Urothelium cell line (cell line): ENCODE measurements at regions not wholly inside any gene's neighbourhood (a gene's known extent, or its start where the extent isn't known, plus 50 kb on each side); places are given as distances from the start of the nearest gene placed in this dataset.

Experiments
- DNase-seq: peaks from one replicate; pipeline ENCODE4 v3.0.0; 2011; ENCODE audit warnings: low spot score, mixed read lengths
- FAIRE-seq: peaks from 2 replicates; lab custom pipeline; 2011; peaks lifted over from hg19 to GRCh38; lab: Jason Lieb, UNC

DNA sequence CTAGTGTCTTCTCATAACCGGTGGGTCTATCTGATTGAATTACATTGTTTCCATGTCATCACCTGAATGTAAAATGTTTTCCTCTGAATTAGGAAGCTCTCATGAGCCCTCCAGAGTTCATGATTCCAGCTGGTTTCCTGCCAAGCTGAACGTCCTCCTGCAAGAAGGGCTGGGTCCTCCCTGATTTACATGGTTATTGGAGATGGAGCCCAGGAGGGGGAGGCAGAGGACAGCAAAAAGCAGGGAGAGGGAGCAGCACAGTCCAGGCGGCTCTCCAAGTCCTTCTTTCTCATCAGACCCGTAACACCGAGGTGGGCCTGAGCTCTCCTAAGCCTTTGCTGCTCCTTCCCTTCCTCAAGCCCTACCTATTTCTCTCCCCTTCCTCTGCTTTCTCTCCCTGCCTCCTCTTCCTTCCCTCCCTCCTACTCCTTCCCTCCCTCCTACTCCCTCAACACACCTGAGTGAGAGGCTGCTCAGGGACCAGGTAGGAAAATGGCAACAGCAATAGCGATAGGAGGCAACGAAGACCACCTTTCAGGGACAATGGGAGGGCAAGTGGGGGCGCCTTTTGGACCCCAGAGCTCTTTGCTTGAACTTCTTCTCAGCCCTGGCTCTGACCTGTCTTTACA lies 265.9 kb downstream of the PRDM2 start:
- FAIRE-seq (peak; percentile 78), DNase-seq (peak; percentile 78)

DNA sequence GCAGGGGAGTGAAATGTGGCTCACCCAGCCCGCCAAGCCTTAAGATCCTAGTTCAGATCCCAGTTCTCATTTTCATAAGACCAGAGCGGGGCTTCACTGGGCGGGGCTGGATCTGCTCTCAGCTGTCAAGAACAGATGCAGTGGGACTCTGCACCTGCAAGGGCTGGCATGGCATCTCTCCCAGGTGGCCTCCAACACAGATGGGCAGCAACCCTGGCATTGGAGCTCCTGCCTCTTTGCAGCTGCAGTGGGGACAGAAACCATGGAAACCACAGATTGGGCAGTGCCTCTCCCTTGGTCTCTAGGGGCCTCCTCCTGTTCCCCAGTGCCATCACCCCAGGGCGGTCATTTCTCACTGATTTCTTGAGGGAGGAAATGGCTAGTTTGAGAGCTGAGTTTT lies 267.7 kb downstream of the PRDM2 start:
- FAIRE-seq = no peak
- no peak for DNase-seq

DNA sequence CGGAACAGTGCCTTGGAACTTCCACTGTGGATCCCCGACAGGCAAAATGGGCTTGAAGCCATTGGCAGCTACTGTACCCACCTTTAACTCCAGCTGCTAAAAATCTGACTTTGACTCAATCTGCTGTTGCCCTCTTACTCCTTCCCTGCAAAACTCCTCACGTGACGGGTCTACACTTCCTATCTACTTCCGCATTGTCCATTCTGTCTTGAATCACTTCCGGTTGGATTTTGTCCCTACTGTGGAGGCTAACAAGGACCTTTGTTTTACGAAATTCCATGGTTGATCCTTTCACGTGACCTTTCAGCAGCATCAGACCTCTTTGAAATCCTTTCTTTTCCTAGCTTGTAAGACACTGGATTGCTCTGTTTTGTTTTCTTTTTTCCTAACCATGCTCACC lies 268.4 kb downstream of the PRDM2 start:
- DNase-seq (no peak), FAIRE-seq (no peak)

DNA sequence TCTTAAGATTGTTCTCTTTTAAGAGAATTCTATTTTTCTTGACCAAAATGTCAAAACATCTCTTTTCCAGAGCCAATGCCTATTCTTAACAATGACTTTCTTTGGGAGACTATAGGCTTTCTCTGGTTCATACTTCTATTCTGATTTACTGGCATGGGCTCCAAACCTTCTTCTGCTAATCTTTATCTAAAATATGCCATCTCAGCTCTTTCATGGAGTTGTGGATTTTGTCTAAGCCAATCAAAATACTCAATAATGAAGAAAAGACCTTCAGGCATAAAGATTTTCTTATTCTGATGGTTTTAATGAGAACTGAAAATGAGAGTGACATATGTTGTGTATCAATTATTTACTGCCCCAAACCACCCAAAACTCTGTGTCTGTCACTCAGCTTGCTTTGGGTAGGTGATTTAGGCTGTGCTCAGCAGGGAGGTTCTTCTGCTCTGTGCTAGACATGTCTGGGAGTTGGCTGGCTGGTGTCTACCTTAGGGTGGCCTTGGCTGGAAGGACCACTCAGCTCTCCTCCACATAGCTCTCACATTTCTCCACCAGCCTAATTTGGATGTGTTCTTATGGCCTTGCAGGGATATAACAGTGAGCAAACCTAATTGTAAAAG lies 270.8 kb downstream of the PRDM2 start:
- no peak for FAIRE-seq
- DNase-seq = no peak

DNA sequence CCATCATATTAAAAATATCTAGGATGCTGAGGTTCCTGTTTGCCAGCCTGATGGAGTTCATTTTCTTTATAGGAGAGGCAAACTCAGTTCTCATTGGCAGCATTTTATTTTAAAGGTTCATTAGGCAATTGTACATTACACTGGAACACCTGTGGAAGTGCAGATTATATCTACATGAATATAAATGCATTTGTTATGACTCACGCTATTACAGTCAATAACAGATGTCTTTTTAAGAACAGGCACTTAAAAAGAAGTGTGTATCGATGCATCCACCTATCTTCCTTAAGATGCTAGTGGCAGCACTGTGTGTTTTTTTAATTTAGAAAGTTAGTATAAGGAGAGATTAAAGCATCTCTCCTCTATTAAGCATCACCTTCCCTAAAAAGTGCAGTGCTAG lies 276.5 kb downstream of the PRDM2 start:
- DNase-seq (no peak), FAIRE-seq (no peak)

DNA sequence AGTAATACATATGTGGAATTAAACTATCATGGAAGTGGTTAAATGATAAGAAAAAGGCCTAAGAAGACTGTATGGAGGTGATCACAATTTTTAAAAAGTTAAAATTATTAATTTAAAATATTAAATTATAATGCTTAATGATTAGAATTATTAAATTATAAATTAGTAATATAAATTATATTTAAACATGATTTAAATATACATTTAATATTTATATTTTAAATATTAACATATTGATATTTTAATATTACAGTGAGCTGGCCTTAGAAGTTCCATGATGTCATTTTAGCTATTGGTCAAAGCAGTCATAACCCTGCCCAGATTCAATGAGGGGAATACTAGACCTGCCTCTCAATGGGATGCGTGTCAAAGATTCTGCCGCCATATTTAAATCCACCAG lies 281.2 kb downstream of the PRDM2 start:
- no peak for FAIRE-seq
- DNase-seq = no peak

DNA sequence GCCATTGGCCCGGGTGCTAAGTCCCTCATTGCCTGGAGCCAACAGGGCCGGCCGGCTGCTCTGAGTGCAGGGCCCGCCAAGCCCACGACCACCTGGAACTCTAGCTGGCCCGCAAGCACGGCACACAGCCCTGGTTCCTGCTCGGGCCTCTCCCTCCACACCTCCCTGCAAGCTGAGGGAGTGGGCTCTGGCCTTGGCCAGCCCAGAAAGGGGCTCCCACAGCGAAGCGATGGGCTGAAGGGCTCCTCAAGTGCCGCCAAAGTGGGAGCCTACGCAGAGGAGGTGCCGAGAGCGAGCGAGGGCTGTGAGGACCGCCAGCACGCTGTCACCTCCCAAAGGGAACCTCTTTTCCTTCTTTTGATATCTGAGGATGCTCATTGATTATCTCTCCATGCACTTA lies 283.4 kb downstream of the PRDM2 start:
- FAIRE-seq = no peak
- DNase-seq = no peak

DNA sequence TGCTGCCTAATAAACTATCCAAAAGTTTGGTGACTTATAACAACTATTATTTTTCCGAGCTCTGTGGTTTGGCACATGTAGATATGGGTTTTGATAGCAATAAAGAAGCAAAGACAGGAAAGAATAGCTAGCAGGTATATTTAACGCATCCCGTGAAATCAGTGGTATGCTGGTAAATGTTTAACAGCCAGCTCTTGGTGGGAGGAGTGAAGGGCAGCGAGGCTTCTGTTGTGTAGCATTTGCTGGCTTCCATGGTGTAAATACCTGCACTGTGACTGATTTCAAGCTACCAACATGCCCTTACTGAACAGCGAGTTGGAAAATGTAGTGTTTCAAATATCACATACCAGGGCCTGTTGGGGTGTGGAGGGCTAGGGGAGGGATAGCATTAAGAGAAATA lies 291.0 kb downstream of the PRDM2 start:
- FAIRE-seq (no peak), DNase-seq (no peak)

DNA sequence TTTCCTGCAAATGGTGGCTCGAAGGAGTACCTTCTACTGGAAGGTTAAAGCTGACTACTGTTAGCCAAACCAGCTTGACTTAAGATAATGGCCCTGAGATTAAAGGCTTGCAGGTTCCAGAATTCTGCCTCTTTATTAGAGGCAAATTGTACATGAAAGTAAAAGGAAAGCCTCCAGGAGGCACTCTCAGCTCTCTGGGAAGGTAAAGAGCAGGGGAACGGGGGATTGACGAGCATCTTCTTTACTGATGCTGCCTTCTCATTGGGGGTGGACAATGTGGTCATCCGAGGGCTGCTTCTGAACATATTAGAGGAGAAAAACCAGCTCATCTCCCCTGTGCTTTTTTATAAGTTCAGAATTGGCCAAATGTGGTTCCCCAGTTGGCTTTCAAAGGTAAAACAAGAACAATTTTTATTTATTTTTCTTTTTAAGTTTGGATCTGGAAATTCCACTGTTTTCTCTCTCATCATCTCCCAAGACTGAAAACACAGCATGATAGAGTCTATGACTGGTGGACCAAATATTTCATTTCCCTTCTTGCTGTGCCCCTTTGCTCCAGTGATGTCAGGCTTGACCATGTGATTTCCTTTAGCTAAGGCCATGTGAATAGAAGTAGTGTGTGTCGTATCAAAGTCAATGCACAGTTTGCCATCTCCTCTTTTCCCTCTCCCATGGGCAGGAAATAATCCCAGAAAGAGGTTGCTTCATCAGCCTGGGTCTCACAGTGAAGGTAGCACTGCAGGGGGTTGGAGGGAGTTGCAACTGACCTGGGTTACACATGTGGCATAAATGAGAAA lies 292.7 kb downstream of the PRDM2 start:
- FAIRE-seq (no peak), DNase-seq (no peak)

DNA sequence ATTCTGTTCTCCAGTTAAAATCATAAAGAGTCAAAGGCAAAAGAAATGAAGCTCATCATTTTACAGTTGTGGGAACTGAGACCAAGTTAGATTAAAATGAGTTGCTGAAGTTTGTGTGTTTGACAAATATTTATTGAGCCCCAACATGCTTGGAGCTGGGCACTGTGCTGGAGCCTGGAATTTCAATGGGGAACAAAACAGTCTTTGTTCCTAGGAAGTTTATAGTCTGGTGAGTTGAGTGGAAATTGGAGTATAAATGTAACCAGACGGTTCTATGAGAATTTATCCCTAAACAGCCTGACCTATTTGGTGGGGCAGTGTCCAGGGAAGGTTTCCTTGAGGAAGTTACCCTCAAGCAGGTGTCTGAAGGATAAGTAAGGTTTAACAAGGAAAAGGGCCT lies 294.4 kb downstream of the PRDM2 start:
- no peak for DNase-seq
- FAIRE-seq = no peak

DNA sequence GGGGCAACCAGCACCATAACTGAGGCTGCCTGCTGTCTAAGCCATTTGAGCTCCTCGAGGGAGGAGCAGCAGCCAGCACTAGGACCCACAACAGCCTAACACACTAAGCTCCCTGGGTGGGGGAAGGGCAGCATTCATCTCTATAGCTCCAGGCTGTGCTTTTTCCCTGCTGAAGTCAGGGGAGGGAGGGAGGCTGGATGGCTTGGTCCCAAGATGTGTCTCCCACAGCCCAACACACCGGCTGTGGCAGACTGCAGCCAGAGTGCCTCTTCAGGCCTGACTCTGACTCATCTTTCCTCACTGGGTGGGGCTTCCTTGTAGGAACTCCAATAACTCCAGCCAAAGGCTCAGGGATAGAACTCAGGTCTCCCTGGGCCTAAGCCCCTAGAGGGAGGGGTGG lies 296.3 kb downstream of the PRDM2 start:
- FAIRE-seq (no peak), DNase-seq (no peak)

DNA sequence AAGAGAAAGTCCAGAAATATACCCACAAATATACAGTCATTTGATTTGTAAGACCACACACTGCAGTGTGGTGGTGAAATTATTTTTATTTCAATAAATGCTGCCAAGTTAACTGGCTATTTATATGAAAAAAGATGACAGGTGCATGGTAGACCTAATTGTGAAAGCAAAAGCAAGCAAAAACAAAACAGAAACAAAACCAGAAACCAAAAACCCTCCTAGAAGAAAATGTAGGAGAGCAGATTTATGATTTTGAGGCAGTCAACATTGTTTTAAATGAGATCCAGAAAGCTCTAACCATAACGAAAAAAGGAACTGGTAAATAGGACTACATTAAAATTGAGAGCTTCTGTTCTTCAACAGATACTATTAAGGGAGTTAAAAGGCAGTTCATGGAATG lies 303.6 kb downstream of the PRDM2 start:
- FAIRE-seq = no peak
- DNase-seq = no peak

DNA sequence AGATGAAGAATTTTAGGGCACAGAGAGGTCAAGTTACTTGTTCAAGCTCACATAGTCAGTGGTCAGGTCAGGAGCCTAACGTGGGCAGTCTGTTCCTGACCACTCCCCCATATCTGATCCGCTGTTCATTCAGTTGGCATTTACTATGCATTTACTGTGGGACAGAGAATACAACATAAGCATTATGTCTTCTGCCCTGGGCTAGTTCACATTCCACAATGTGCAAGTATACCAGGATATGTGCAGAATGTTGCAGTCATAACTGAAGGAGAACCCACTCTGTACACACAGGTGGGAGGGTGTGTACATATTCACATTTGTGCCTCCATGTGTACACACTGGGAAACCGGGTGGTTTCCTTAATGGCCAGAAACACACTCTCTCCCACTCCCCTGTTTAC lies 309.6 kb downstream of the PRDM2 start:
- DNase-seq (no peak), FAIRE-seq (no peak)

DNA sequence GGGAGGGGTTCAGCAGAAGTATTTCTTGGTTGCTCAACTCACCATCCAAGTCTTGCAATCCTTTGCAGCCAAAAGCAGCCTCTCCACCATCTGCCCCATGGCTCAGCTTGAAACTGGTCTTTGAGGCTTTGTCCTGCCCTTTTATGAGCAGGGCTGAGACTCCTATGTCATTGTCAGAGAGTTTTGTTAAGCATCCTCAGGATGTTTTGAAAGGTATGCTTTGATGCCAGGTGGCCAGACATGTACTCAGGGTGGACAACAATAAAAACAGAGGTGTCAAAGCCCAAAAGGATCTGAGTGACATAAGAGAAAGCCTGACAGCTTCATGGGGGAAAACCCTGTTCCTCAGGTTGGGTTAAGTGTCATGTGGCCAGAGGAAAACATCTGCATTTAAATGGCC lies 310.5 kb downstream of the PRDM2 start:
- DNase-seq (no peak), FAIRE-seq (no peak)

DNA sequence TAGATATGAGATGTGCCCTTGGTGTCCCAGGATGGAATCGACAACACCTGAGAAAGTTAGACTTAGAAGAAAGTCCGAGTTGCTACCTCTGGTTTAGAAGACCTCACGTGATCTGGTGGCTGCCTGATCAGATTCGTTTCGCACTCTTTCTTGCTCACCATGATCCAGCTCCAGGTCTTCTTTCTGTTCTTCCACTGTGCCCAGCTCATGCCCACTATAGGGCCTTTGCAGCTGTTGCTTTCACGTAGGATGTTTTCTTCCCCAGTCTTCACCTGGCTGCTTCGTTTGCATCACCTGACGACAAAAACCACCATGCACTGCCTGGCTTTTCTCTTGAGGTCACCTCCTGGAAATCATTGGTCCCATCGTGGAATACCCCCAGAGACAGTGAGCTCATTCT lies 311.1 kb downstream of the PRDM2 start:
- FAIRE-seq = no peak
- no peak for DNase-seq

DNA sequence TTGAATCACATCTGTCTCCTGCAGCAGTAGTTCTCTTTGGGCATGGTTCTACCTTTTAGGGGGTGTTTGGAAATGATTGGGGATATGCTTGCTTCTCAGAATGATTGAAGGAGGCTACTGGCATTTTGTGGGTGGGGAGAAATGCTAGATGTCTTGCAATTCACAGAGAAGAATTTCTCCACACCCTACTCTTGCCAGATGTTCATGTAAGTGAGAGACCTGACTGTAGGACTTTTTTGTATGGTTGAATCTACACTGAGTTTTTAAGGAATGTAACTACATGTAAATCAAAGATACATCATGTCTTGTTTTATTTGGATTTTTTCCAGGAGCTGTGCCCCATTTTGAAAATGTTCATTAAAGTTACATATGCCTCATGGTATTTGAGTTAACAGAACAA lies 311.9 kb downstream of the PRDM2 start:
- no peak for FAIRE-seq
- DNase-seq = no peak

DNA sequence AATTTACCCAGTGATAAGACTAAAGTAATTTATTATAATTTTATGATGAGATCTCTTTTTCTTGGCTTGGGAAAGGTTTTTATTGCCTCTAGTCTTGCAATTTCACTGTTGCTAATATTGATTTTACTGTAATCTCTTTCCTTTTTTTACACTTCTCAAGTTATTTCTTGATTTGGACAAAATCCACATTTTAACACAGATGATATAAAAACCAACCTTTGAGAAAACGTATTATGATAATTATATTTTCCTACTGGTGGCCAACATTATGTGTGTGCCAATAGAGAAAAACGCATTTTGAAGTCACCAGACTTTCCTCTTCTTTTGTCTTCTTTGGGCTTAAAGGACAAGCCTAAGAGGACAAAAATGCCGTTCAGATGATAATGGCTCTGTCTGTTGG lies 314.9 kb downstream of the PRDM2 start:
- FAIRE-seq = no peak
- no peak for DNase-seq

DNA sequence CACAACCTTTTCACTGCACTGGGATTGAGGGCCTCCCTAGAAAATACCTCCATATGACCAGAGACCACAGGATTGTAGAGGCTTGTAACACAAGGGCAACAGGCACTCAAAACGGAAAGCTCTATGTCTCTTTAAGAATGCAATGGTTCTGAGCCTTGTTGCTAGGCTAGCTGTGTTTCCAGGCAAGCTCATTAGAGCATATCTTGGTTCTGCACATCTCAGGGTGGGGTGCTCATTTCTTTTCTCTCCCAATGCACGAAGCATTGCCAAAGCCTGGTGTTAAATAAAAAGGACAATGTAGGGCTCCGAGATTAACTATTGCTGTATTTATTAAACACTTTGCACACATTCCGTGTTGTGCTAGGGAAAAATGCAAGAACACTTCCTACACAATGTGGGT lies 315.9 kb downstream of the PRDM2 start:
- FAIRE-seq = no peak
- DNase-seq = no peak

DNA sequence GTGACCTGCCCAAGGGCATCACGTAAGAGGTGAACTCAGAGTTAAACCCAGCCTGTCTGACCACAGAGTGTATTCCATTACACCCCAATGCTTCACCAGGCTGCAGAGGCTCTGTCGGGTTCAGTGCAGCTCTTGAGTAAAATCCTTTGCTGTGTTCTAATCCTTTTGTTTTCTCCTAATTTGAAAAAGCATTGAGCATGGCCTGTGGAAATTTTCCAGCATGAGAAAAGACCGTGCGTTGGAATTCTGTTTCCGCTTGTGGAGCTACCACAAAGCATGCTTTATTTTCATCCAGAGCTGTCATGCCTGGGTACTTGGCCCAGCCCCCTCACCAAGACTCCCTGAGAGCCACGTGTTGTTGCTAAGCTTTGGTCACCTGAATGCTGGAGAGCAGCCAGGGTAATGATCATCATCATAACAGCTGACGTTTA lies 317.6 kb downstream of the PRDM2 start:
- FAIRE-seq (no peak), DNase-seq (peak; percentile 31)

DNA sequence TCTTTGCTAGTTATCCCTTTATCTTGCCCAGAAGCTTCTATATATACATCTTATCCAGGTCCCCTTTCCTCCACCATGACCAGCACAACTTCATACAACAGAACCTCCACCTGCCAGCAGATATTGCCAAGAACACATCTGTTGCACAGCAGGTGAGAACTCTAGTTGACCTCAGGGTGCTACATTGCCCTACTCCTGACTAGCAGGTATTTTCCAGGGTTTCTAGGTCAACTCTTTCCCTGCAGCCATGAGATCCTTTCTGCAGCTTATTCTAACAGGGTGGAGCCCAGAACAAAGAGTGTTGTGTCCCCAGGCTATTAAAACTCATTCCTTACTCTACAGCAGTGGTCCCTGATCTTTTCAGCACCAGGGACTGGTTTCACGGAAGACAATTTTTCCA lies 319.5 kb downstream of the PRDM2 start:
- no peak for FAIRE-seq
- DNase-seq = no peak

DNA sequence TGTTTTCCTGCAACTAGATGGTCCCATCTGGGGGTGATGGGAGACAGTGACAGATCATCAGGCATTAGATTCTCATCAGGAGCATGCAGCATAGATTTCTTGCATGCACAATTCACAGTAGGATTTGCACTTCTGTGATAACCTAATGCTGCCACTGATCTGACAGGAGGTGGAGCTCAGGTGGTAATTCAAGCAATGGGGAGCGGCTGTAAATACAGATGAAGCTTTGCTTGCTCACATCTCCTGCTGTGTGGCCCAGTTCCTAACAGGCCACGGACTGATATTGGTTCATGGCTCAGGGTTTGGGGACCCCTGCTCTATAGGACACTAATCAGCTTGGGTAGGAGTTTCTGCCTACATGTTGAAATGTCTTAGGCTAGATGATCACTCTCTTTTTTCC lies 320.0 kb downstream of the PRDM2 start:
- DNase-seq (no peak), FAIRE-seq (no peak)

DNA sequence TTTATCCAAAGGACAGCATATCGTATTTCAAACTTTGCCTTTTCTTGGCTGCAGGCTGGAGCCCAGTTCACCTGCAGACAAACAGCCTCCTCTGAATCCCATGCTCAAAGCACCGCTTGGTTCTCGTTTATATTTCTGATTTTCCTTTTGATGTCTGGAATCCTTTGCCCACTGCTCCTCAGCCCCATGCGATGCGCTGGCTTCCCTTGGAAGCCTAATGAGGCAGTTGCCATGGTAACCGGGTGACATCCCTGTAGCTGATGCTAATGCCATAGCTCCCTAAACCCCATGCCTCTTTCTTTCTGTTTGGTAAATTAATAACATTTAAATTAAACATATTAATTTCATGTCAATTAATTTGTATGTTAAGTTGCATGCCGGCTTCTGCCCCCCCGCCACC lies 327.1 kb downstream of the PRDM2 start:
- no peak for DNase-seq

More for the DNA sequence above, 327.1 kb downstream of the PRDM2 start:
- FAIRE-seq = no peak
